ENCODE measurements at regions not wholly inside any gene's neighbourhood (a gene's known extent, or its start where the extent isn't known, plus 50 kb on each side); places are given as distances from the start of the nearest gene placed in this dataset.
"Not testable (repeated sequence)": the region's sequence is repeated elsewhere in the genome, so short reads cannot be mapped to it uniquely, and the experiment has no call there.

DNA sequence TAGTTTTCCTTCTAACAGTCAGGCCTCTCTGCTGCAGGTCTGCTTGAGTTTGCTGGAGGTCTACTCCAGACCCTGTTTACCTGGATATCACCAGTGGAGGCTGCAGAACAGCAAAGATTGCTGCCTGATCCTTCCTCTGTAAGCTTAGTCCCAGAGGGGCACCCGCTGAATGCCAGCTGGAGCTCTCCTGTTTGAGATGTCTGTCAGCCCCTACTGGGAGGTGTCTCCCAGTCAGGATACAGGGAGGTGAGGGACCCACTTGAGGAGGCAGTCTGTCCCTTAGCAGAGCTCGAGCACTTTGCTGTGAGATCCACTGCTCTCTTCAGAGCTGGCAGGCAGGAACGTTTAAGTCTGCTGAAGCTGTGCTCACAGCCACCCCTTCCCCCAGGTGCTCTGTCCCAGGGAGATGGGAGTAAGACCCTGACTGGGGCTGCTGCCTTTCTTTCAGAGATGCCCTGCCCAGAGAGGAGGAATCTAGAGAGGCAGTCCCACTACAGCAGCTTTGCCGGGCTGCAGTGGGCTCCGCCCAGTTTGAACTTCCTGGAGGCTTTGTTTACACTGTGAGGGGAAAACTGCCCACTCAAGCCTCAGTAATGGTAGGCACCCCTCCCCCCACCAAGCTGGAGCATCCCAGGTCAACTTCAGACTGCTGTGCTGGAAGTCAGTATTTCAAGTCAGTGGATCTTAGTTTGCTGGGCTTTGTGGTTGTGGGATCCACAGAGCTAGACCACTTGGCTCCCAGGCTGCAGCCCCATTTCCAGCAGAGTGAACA lies 163.1 kb upstream of the WDFY3 start:
- TF ChIP-seq, protein P1, sequence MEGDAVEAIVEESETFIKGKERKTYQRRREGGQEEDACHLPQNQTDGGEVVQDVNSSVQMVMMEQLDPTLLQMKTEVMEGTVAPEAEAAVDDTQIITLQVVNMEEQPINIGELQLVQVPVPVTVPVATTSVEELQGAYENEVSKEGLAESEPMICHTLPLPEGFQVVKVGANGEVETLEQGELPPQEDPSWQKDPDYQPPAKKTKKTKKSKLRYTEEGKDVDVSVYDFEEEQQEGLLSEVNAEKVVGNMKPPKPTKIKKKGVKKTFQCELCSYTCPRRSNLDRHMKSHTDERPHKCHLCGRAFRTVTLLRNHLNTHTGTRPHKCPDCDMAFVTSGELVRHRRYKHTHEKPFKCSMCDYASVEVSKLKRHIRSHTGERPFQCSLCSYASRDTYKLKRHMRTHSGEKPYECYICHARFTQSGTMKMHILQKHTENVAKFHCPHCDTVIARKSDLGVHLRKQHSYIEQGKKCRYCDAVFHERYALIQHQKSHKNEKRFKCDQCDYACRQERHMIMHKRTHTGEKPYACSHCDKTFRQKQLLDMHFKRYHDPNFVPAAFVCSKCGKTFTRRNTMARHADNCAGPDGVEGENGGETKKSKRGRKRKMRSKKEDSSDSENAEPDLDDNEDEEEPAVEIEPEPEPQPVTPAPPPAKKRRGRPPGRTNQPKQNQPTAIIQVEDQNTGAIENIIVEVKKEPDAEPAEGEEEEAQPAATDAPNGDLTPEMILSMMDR (IDR thresholded peaks at IDR 0.05): not testable (repeated sequence)
- not testable (repeated sequence) for TF ChIP-seq POLR2A (IDR thresholded peaks at IDR 0.05; ENCODE audit: low read depth); EP300 (IDR thresholded peaks at IDR 0.05)

Measured in esophagus muscularis mucosa (tissue), 4 donors.